ENCODE measurements at regions not wholly inside any gene's neighbourhood (a gene's known extent, or its start where the extent isn't known, plus 50 kb on each side); places are given as distances from the start of the nearest gene placed in this dataset.

- TF ChIP-seq POLR2B (IDR thresholded peaks at IDR 0.05; ENCODE audit: low read depth, partially characterized antibody) (no peak), PTRF (tag; IDR thresholded peaks at IDR 0.05) (no peak), STAT5A (IDR thresholded peaks at IDR 0.05; ENCODE audit: borderline replicate concordance, low read length) (no peak), CTCF (IDR thresholded peaks at IDR 0.05 in 2 of 3, conservative IDR thresholded peaks at IDR 0.05 in 1 of 3; ENCODE audit: insufficient read depth in 2 of 3, low read depth in 1 of 3, low read length in 3 of 3) (no peak), ZBTB9 (CRISPR knock-in tag; IDR thresholded peaks at IDR 0.05) (no peak), ZBTB43 (CRISPR knock-in tag; IDR thresholded peaks at IDR 0.05) (no peak), MTA3 (IDR thresholded peaks at IDR 0.05; ENCODE audit: borderline replicate concordance) (no peak)
These were observed 241.6 kb downstream of the PIK3C3 start for GRCh38 chr18:42196651-42197050.
